ENCODE measurements at regions not wholly inside any gene's neighbourhood (a gene's known extent, or its start where the extent isn't known, plus 50 kb on each side); places are given as distances from the start of the nearest gene placed in this dataset.

DNA sequence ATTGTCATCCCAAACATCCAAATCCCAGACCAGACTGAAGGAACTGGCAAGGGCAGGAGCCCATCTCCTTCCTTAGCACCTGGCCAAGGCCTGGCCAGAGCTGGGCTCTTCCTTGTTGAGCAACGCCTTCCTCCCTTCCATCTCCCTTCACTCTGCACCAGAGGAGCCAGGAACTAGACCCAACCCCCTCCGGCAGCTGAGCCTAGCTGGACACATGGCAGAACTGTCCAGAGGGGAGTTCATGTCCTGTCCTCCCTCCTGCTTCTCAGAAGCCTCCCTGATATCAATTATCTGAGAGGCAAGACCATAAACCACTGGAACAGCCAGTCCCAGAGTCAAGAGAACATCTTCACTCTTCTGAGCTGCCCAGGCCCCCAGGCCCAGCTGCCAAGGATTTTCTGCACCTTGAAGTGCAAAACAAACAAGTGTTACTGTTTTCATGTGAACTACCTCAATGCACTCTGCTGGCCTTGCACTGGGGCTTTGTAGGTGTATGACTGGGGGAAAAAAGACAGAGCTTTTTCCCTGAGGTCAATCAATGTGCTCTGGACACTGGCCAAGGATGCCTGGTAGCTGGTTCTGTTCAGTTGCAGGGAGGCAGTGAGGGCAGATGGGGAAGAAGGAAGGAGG, 104.5 kb upstream of the KCNK12 start:
- Histone ChIP-seq H3K4me1 (no peaks in the 10 kb centered on the region), H3K36me3 (no peaks in the 10 kb centered on the region)
- DNase-seq (ENCODE audit: extremely low spot score in 2 of 2): peak in 1 of 2 donors; percentile 90

DNA sequence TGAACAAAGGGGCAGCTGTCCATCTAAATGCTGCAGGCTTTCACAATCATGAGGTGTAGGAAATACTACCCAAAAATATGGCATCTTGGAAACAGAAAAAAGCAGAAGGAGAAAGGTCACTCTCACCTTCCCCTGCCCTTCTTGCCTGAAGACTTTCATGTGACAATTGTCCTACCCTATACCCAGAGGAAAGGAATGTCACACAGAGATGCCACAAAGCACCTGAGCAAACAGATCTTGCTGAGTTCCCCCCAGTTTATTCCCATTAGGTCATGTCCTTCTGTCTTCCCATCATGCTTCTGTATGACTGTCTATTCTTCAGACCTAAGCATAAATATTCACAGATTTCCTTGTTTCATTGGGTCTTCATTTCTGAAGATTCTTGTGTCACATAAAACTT, 95.5 kb upstream of the KCNK12 start:
- no peak for DNase-seq (ENCODE audit: extremely low spot score in 2 of 2)
- no peak for TF ChIP-seq POLR2AphosphoS5 (IDR thresholded peaks at IDR 0.05; ENCODE audit: insufficient read depth in 1 of 2, low read depth in 1 of 2)
- TF ChIP-seq POLR2A (IDR thresholded peaks at IDR 0.05): no peak
- no peak for TF ChIP-seq CTCF (IDR thresholded peaks at IDR 0.05)
- Histone ChIP-seq H3K9me3 (no peaks in the 10 kb centered on the region), H3K4me1 (no peaks in the 10 kb centered on the region), H3K27ac (no peak overlapping the region), H3K36me3 (no peaks in the 10 kb centered on the region), H3K27me3 (no peaks in the 10 kb centered on the region), H3K4me3 (no peak overlapping the region)
- intact Hi-C loops (cut with DNase I): no loop called here

More for the DNA sequence above, 104.5 kb upstream of the KCNK12 start:
- no peaks in the 10 kb centered on the region for H3K9me3 ChIP-seq
- H3K4me3 ChIP-seq: no peak overlapping the region
- H3K27me3 ChIP-seq: no peaks in the 10 kb centered on the region
- intact Hi-C loops (cut with DNase I): no loop called here
- H3K27ac ChIP-seq: no peak overlapping the region
- TF ChIP-seq POLR2AphosphoS5 (IDR thresholded peaks at IDR 0.05; ENCODE audit: insufficient read depth in 1 of 2, low read depth in 1 of 2) (no peak), POLR2A (IDR thresholded peaks at IDR 0.05) (no peak), CTCF (IDR thresholded peaks at IDR 0.05) (no peak)

DNA sequence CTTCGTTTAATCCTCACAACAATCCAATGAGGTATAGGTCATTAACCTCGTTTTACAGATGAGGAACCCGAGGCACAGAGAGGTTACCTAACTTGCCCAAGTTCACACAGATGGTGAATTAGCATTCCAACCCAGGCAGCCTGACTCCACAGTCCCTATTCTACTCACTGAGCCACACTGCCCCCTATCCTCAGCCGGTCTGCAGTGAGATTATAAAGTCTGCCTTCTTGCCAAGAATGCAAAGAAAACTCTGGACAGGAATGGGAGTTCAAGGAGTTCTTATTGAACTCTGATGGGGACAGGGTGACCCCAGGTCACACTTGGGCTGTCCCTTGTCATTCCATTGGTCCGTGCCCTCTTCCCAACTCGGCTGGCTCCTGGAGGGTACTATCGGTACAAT, 94.0 kb upstream of the KCNK12 start:
- no peaks in the 10 kb centered on the region for H3K27me3 ChIP-seq
- no peaks in the 10 kb centered on the region for H3K9me3 ChIP-seq
- no peak overlapping the region for H3K27ac ChIP-seq
- no peak for DNase-seq (ENCODE audit: extremely low spot score in 2 of 2)
- no peak overlapping the region for H3K4me3 ChIP-seq
- no peaks in the 10 kb centered on the region for H3K4me1 ChIP-seq
- no peaks in the 10 kb centered on the region for H3K36me3 ChIP-seq
- intact Hi-C loops (cut with DNase I): no loop called here
- TF ChIP-seq POLR2AphosphoS5 (IDR thresholded peaks at IDR 0.05; ENCODE audit: insufficient read depth in 1 of 2, low read depth in 1 of 2): no peak
- no peak for TF ChIP-seq POLR2A (IDR thresholded peaks at IDR 0.05)
- TF ChIP-seq CTCF (IDR thresholded peaks at IDR 0.05): no peak

DNA sequence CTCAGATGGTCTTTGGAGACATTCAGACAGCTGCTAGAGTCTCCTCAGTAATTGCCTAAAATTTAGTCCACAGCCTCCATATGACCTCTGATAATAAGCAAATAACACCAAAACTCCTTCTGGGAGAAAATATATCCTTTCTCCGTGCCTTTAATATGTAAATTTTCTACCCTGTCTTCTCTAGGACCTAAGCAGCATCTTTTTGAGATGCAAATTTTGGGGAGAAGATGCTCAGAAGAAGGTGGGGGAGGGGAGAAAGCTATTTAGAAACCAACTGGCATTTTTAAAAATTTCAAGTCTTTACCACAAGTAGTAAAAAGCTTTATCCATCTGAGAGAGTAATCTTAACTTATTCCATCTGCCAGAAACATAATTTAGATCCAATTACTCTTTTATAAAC, 91.8 kb upstream of the KCNK12 start:
- H3K27ac ChIP-seq: no peak overlapping the region
- no peaks in the 10 kb centered on the region for H3K4me1 ChIP-seq
- H3K27me3 ChIP-seq: no peaks in the 10 kb centered on the region
- intact Hi-C loops (cut with DNase I): no loop called here
- no peaks in the 10 kb centered on the region for H3K9me3 ChIP-seq
- H3K36me3 ChIP-seq: no peaks in the 10 kb centered on the region
- H3K4me3 ChIP-seq: no peak overlapping the region
- TF ChIP-seq CTCF (IDR thresholded peaks at IDR 0.05): no peak
- TF ChIP-seq POLR2AphosphoS5 (IDR thresholded peaks at IDR 0.05; ENCODE audit: insufficient read depth in 1 of 2, low read depth in 1 of 2): no peak
- TF ChIP-seq POLR2A (IDR thresholded peaks at IDR 0.05): no peak
- DNase-seq (ENCODE audit: extremely low spot score in 2 of 2): no peak

GRCh38 chr2:47661310-47661709, 90.5 kb upstream of the KCNK12 start:
- Histone ChIP-seq H3K27ac (no peak overlapping the region), H3K36me3 (no peaks in the 10 kb centered on the region), H3K4me3 (no peak overlapping the region), H3K4me1 (no peaks in the 10 kb centered on the region), H3K9me3 (no peaks in the 10 kb centered on the region), H3K27me3 (no peaks in the 10 kb centered on the region)
- TF ChIP-seq CTCF (IDR thresholded peaks at IDR 0.05): no peak
- TF ChIP-seq POLR2A (IDR thresholded peaks at IDR 0.05): no peak
- TF ChIP-seq POLR2AphosphoS5 (IDR thresholded peaks at IDR 0.05; ENCODE audit: insufficient read depth in 1 of 2, low read depth in 1 of 2): no peak
- intact Hi-C loops (cut with DNase I): no loop called here
- DNase-seq (ENCODE audit: extremely low spot score in 2 of 2): no peak

Measured in vagina (tissue), 2 donors.